ENCODE measurements at regions not wholly inside any gene's neighbourhood (a gene's known extent, or its start where the extent isn't known, plus 50 kb on each side); places are given as distances from the start of the nearest gene placed in this dataset.
"Not testable (repeated sequence)": the region's sequence is repeated elsewhere in the genome, so short reads cannot be mapped to it uniquely, and the experiment has no call there.

- Histone ChIP-seq H3K4me2 (no peak overlapping the region), H3K79me2 (ENCODE audit: low read depth) (no peaks in the 10 kb centered on the region), H3K4me1 (replicated peaks; ENCODE audit: insufficient read depth) (no peaks in the 10 kb centered on the region), H3K4me3 (no peak overlapping the region), H3K9me2 (ENCODE audit: insufficient read depth) (no peaks in the 10 kb centered on the region), H3K27me3 (ENCODE audit: insufficient read depth, low read depth) (peaks cover 8% of the 10 kb centered on the region; the same call in 1 of the 2 replicates), H3K9me3 (ENCODE audit: insufficient read depth, low read depth) (no peaks in the 10 kb centered on the region), H3F3A (ENCODE audit: insufficient read depth, low read depth) (no peaks in the 10 kb centered on the region), H2AFZ (no peak overlapping the region), H4K20me1 (ENCODE audit: insufficient read depth) (no peaks in the 10 kb centered on the region), H3K36me3 (ENCODE audit: low read depth) (no peaks in the 10 kb centered on the region), H3K27ac (no peak overlapping the region)
- ChIA-PET CTCF (interaction anchor here (0.5 to 0.6 kb wide), 2 partner anchors 249 to 385 kb away, joined by 3 to 7 read pairs; no protein-coding TSS in a partner anchor), POLR2A (ENCODE audit: unreplicated experiment) (no interaction called here)
- intact Hi-C loops (cut with micrococcal nuclease; ENCODE audit: unreplicated experiment) = no loop called here
- no peak for TF ChIP-seq EZH2 (IDR thresholded peaks at IDR 0.05; ENCODE audit: low read depth)
- no peak for DNase-seq
- BruUV-seq (replicated peaks) = no TSS peak
Measured at GRCh38 chrX:110915570-110915969, 120.0 kb upstream of the CHRDL1 start.

DNA sequence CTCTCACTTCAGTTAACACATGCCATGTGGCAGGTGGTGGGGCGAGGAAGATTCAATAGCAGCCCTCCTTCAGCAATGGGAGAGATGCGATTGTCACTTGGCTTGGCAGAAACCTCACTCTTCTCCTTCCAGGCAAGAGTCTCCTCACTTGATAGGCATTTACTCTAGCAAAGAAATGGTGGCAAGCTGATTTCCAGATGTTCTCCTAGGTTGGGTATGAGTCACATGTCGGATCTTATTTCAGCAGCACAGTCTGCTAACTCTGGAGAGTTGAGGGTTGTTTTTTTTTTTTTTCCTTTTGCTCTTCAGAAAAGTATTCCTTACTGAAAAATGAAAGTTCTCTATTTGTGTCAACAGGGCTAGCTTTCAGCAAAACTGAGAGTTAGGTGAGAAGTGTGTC lies 119.5 kb upstream of the CHRDL1 start:
- CTCF ChIA-PET = interaction anchor here (0.5 to 0.6 kb wide), 3 partner anchors 248 to 1673 kb away, joined by 3 to 7 read pairs (median 6); no protein-coding TSS in a partner anchor
- POLR2A ChIA-PET (ENCODE audit: unreplicated experiment) = no interaction called here
- intact Hi-C loops (cut with micrococcal nuclease; ENCODE audit: unreplicated experiment) = no loop called here
- no peak overlapping the region for H3K27ac ChIP-seq
- H3K9me3 ChIP-seq (ENCODE audit: insufficient read depth, low read depth) = no peaks in the 10 kb centered on the region
- DNase-seq = no peak
- BruUV-seq (replicated peaks) = no TSS peak
- H3K27me3 ChIP-seq (ENCODE audit: insufficient read depth, low read depth) = peaks cover 8% of the 10 kb centered on the region; the same call in 1 of the 2 replicates
- no peak overlapping the region for H3K4me2 ChIP-seq
- no peaks in the 10 kb centered on the region for H3F3A ChIP-seq (ENCODE audit: insufficient read depth, low read depth)
- no peak overlapping the region for H2AFZ ChIP-seq
- no peaks in the 10 kb centered on the region for H4K20me1 ChIP-seq (ENCODE audit: insufficient read depth)
- no peak overlapping the region for H3K4me3 ChIP-seq
- H3K36me3 ChIP-seq (ENCODE audit: low read depth) = no peaks in the 10 kb centered on the region
- H3K79me2 ChIP-seq (ENCODE audit: low read depth) = no peaks in the 10 kb centered on the region
- H3K9me2 ChIP-seq (ENCODE audit: insufficient read depth) = no peaks in the 10 kb centered on the region
- no peaks in the 10 kb centered on the region for H3K4me1 ChIP-seq (replicated peaks; ENCODE audit: insufficient read depth)
- TF ChIP-seq EZH2 (IDR thresholded peaks at IDR 0.05; ENCODE audit: low read depth) (no peak), CTCF (conservative IDR thresholded peaks at IDR 0.05) (no peak)

- Histone ChIP-seq H3K79me2 (ENCODE audit: low read depth) (no peaks in the 10 kb centered on the region), H3K4me2 (no peak overlapping the region), H3K4me1 (replicated peaks; ENCODE audit: insufficient read depth) (no peaks in the 10 kb centered on the region), H4K20me1 (ENCODE audit: insufficient read depth) (no peaks in the 10 kb centered on the region), H2AFZ (no peak overlapping the region), H3K9me3 (ENCODE audit: insufficient read depth, low read depth) (no peaks in the 10 kb centered on the region), H3F3A (ENCODE audit: insufficient read depth, low read depth) (no peaks in the 10 kb centered on the region), H3K4me3 (no peak overlapping the region), H3K27ac (no peak overlapping the region), H3K9me2 (ENCODE audit: insufficient read depth) (no peaks in the 10 kb centered on the region), H3K36me3 (ENCODE audit: low read depth) (no peaks in the 10 kb centered on the region), H3K27me3 (ENCODE audit: insufficient read depth, low read depth) (peaks cover 8% of the 10 kb centered on the region; the same call in 1 of the 2 replicates)
- ChIA-PET CTCF (no interaction called here), POLR2A (ENCODE audit: unreplicated experiment) (no interaction called here)
- no peak for TF ChIP-seq CTCF (conservative IDR thresholded peaks at IDR 0.05)
- no peak for TF ChIP-seq EZH2 (IDR thresholded peaks at IDR 0.05; ENCODE audit: low read depth)
- no TSS peak for BruUV-seq (replicated peaks)
- intact Hi-C loops (cut with micrococcal nuclease; ENCODE audit: unreplicated experiment) = no loop called here
- no peak for DNase-seq
Measured at GRCh38 chrX:110914281-110914680, 118.7 kb upstream of the CHRDL1 start.

DNA sequence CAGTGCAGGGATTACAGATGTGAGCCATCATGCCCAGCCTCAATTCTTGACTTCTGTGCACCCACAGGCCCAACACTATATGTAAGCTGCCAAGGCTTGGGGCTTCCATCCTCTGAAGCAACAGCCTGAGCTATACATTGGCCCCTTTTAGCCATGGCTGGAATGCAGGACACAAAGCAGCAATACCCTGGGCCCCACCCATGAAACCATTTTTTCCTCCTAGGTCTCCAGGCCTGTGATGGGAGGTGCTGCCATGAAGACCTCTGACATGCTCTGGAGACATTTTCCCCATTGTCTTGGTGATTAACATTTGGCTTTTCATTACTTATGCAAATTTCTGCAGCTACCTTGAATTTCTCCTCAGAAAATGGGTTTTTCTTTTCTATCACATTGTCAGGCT lies 109.1 kb upstream of the CHRDL1 start:
- H3K9me3 ChIP-seq (ENCODE audit: insufficient read depth, low read depth); H3K27me3 ChIP-seq (ENCODE audit: insufficient read depth, low read depth); intact Hi-C loops (cut with micrococcal nuclease; ENCODE audit: unreplicated experiment); H3K4me2 ChIP-seq; BruUV-seq (replicated peaks); H3K79me2 ChIP-seq (ENCODE audit: low read depth); H3K27ac ChIP-seq; POLR2A ChIA-PET (ENCODE audit: unreplicated experiment); H3F3A ChIP-seq (ENCODE audit: insufficient read depth, low read depth); DNase-seq; H2AFZ ChIP-seq; H3K9me2 ChIP-seq (ENCODE audit: insufficient read depth); H3K4me1 ChIP-seq (replicated peaks; ENCODE audit: insufficient read depth); H3K36me3 ChIP-seq (ENCODE audit: low read depth); CTCF ChIA-PET; H3K4me3 ChIP-seq; H4K20me1 ChIP-seq (ENCODE audit: insufficient read depth): not testable (repeated sequence)

Measured in PC-9 (cell line).